Astrocyte of the spinal cord (primary cell): ENCODE measurements at regions not wholly inside any gene's neighbourhood (a gene's known extent, or its start where the extent isn't known, plus 50 kb on each side); places are given as distances from the start of the nearest gene placed in this dataset.

Source experiments
- DNase-seq: peaks from one replicate; pipeline ENCODE4 v3.0.0; 2011; ENCODE audit warnings: low read depth, low spot score
- H3K4me3 ChIP-seq: 2 replicates; pipeline ENCODE4 v1.5.1; 2011; ENCODE audit warnings: low read depth, mild to moderate bottlenecking, low read length, moderate library complexity
- CTCF ChIP-seq: IDR thresholded peaks from 2 replicates; pipeline ENCODE4 v1.5.1; 2012; ENCODE audit warnings: low read depth, mild to moderate bottlenecking, low read length, inconsistent platforms
- in situ Hi-C: cut with HindIII; loops from 2 replicates; pipeline ENCODE4 v1.10.0; 2017; ENCODE audit warnings: low sequenced_read_pairs

- no peak overlapping the region for H3K4me3 ChIP-seq
- in situ Hi-C loops: no loop called here
- no peak for TF ChIP-seq CTCF
- DNase-seq: no peak
These were observed 1106.8 kb downstream of the AACS start for GRCh38 chr12:126171937-126172559.

GRCh38 chr12:126182619-126183236, 1117.5 kb downstream of the AACS start:
- no peak overlapping the region for H3K4me3 ChIP-seq
- TF ChIP-seq CTCF: no peak
- peak; percentile 19 for DNase-seq
- in situ Hi-C loops: no loop called here

- DNase-seq: no peak
- in situ Hi-C loops: no loop called here
- H3K4me3 ChIP-seq: no peak overlapping the region
- no peak for TF ChIP-seq CTCF
These were observed 1119.8 kb downstream of the AACS start for GRCh38 chr12:126185025-126185424.

GRCh38 chr12:126189856-126190255, 1124.6 kb downstream of the AACS start:
- DNase-seq: no peak
- in situ Hi-C loops: no loop called here
- no peak overlapping the region for H3K4me3 ChIP-seq
- TF ChIP-seq CTCF: no peak

GRCh38 chr12:126191031-126191891, 1126.0 kb downstream of the AACS start:
- peak; percentile 7 for DNase-seq
- TF ChIP-seq CTCF: no peak
- in situ Hi-C loops: no loop called here
- peak overlapping the region; percentile 43 for H3K4me3 ChIP-seq

GRCh38 chr12:126191949-126192348, 1126.7 kb downstream of the AACS start:
- H3K4me3 ChIP-seq: peak overlapping the region; percentile 43
- no peak for TF ChIP-seq CTCF
- in situ Hi-C loops: no loop called here
- DNase-seq: no peak
